PFSK-1 (cell line): ENCODE measurements at regions not wholly inside any gene's neighbourhood (a gene's known extent, or its start where the extent isn't known, plus 50 kb on each side); places are given as distances from the start of the nearest gene placed in this dataset.

Source experiments
- FOXP2 ChIP-seq: optimal IDR thresholded peaks from 2 replicates; pipeline ENCODE3; 2011; ENCODE audit warnings: borderline replicate concordance, control low read depth, inconsistent platforms; ENCODE audit not compliant: insufficient read depth; ENCODE audit errors: extremely low read length, extremely low read depth
- POLR2AphosphoS5 ChIP-seq: IDR thresholded peaks from 2 replicates; pipeline ENCODE4 v1.6.1; 2012; ENCODE audit warnings: low read depth, mild to moderate bottlenecking, control low read depth, low read length, moderate library complexity
- SIN3A ChIP-seq: IDR thresholded peaks from 2 replicates; pipeline ENCODE4 v1.6.1; 2012; ENCODE audit warnings: mild to moderate bottlenecking, low read length, moderate library complexity, borderline replicate concordance; ENCODE audit not compliant: insufficient read depth
- TAF1 ChIP-seq: IDR thresholded peaks from 2 replicates; pipeline ENCODE4 v1.6.1; 2012; ENCODE audit warnings: low read length, control low read depth, borderline replicate concordance; ENCODE audit not compliant: insufficient read depth
- TF ChIP-seq, protein P1 (sequence below), 2 experiments: IDR thresholded peaks; 2 replicates each; pipeline versions ENCODE4 v1.6.1 to v1.8.0; 2011 to 2012; ENCODE audit warnings: low read depth in 2 of 2, low read length in 2 of 2, control low read depth in 1 of 2, inconsistent platforms in 1 of 2, mild to moderate bottlenecking in 1 of 2, moderate library complexity in 1 of 2; ENCODE audit not compliant: insufficient read depth in 1 of 2

DNA sequence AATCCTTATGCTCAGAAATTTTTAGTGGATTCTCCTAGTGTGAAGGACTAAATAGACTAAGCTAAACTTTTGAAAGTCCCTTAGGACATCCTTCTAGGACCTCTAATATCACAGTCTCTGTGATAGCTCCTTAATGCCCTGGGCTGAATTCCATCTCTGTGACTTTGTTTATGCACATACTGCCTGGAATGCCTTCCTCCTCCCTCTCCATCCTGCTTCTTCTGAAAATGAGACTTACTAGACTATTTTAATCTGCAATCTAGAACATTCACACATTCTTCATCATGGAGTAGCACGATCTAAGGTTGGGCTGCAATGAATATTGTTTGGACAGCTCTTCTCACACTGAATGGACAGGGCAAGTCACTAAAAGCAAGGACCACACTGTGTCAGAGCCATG lies 65.0 kb upstream of the MSX1 start:
- TF ChIP-seq SIN3A (no peak), FOXP2 (no peak), TAF1 (no peak), POLR2AphosphoS5 (no peak)
- TF ChIP-seq, protein P1, sequence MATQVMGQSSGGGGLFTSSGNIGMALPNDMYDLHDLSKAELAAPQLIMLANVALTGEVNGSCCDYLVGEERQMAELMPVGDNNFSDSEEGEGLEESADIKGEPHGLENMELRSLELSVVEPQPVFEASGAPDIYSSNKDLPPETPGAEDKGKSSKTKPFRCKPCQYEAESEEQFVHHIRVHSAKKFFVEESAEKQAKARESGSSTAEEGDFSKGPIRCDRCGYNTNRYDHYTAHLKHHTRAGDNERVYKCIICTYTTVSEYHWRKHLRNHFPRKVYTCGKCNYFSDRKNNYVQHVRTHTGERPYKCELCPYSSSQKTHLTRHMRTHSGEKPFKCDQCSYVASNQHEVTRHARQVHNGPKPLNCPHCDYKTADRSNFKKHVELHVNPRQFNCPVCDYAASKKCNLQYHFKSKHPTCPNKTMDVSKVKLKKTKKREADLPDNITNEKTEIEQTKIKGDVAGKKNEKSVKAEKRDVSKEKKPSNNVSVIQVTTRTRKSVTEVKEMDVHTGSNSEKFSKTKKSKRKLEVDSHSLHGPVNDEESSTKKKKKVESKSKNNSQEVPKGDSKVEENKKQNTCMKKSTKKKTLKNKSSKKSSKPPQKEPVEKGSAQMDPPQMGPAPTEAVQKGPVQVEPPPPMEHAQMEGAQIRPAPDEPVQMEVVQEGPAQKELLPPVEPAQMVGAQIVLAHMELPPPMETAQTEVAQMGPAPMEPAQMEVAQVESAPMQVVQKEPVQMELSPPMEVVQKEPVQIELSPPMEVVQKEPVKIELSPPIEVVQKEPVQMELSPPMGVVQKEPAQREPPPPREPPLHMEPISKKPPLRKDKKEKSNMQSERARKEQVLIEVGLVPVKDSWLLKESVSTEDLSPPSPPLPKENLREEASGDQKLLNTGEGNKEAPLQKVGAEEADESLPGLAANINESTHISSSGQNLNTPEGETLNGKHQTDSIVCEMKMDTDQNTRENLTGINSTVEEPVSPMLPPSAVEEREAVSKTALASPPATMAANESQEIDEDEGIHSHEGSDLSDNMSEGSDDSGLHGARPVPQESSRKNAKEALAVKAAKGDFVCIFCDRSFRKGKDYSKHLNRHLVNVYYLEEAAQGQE (IDR thresholded peaks at IDR 0.05; ENCODE audit: insufficient read depth in 1 of 2, low read depth in 2 of 2, low read length in 2 of 2): no peak

DNA sequence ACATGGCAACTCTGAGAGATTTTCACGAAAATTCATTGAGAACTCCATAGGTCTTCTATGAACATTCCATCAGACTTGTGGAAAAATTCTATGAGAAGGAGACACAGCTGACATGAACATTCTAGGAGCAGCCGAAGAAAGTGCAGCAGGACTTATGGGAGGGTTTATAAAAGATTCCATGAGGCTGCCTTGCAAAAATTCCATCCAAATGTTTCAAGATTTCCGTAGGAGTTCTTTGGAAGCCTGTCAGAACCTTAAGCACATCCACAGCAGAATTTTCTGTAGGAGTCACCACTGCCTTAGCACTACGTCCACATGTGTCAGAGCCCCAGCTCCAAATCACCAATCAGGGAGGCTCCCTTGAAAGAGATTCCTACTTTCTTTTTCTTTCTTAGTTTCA lies 67.0 kb upstream of the MSX1 start:
- TF ChIP-seq SIN3A: no peak
- TF ChIP-seq, protein P1 (IDR thresholded peaks at IDR 0.05; ENCODE audit: insufficient read depth in 1 of 2, low read depth in 2 of 2, low read length in 2 of 2): no peak
- no peak for TF ChIP-seq TAF1
- no peak for TF ChIP-seq POLR2AphosphoS5
- no peak for TF ChIP-seq FOXP2

DNA sequence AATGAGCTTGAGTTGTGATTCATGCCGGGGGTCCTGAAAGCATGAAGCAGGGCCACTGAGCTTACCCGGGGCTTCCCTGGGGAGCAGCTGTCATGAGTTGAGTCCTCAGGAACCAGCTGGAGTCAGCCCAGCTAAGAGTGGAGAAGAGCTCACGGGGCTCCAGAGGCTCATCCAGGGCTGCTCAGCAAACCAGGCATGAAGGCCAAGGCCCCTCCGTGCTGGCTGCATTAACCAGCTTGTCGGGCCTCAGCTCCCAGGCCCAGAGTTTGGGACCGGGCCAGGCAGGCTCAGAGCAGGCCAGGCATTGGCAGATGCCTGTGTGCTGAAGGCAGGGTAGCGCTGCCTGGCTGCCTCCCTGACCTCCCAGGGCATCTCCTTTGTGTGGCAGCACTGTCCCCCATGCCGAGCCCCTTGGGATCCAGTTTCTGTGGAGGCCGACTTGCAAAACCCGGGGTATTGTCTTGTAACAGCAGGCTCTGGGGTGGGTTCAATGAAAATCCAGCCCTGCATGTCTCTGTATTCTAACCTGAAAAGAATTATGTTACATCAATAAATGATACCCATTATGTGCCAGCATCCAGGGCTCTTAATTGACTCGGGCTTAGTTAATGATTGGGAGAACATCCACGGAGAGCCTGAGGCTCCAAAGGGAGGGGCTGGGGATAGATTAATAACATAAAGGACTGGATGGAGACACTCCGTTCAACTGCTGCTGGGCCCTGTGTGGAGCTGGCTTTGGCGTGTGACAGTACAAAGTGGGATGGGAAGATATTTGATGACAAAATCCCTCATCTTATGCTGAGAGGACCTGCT lies 68.0 kb upstream of the MSX1 start:
- TF ChIP-seq, protein P1 (IDR thresholded peaks at IDR 0.05; ENCODE audit: insufficient read depth in 1 of 2, low read depth in 2 of 2, low read length in 2 of 2): no peak
- no peak for TF ChIP-seq POLR2AphosphoS5
- TF ChIP-seq TAF1: no peak
- no peak for TF ChIP-seq FOXP2
- TF ChIP-seq SIN3A: no peak

DNA sequence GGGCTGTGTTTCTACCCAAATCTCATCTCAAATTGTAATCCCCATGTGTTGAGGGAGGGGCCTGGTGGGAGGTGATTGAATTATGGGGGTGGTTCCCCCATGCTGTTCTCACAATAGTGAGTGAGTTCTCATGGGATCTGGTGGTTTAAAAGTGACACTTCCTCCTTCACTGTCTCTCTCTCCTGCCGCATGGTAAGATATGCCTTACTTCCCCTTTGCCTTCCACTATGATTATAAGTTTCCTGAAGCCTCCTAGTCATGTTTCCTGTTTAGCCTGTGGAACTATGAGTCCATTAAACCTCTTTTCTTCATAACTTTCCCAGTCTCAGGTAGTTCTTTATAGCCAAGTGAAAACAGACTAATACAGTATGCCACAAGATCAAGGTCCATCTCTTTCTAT lies 70.0 kb upstream of the MSX1 start:
- no peak for TF ChIP-seq TAF1
- no peak for TF ChIP-seq FOXP2
- TF ChIP-seq, protein P1 (IDR thresholded peaks at IDR 0.05; ENCODE audit: insufficient read depth in 1 of 2, low read depth in 2 of 2, low read length in 2 of 2): no peak
- TF ChIP-seq POLR2AphosphoS5: no peak
- TF ChIP-seq SIN3A: no peak
